HCT116 (cell line): ENCODE measurements at regions not wholly inside any gene's neighbourhood (a gene's known extent, or its start where the extent isn't known, plus 50 kb on each side); places are given as distances from the start of the nearest gene placed in this dataset.

ENCODE experiments used
- ATAC-seq: fragments of 200-7000 bp; cut with Tn5 transposase; 2 replicates; pipeline ENCODE4 v1.9.1; 2020; ENCODE audit warnings: mild to moderate bottlenecking, moderate library complexity
- BruUV-seq: library from RNA; stranded (reverse); fragments of 400-500 nt; replicated peaks from 2 replicates; lab custom pipeline; 2021; lab: Mats Ljungman, UMichigan
- CTCF ChIA-PET: fragments of 300-600 bp; sonication (Branson Sonifier 250); formaldehyde crosslinking; loops from one replicate; lab custom pipeline; 2021; ENCODE audit warnings: antibody characterized with exemption; lab: Charles Lee
- POLR2A ChIA-PET: fragments of 300-600, 350-600 bp; sonication (Branson Sonifier 250); formaldehyde crosslinking; loops from one replicate; lab custom pipeline; 2021; ENCODE audit warnings: antibody characterized with exemption; lab: Charles Lee
- RAD21 ChIA-PET, 2 experiments: fragments of 300-600 bp; sonication (Branson Sonifier 250); formaldehyde crosslinking; loops; one replicate each; lab custom pipeline; 2023; ENCODE audit warnings: low total read pairs in 2 of 2; ENCODE audit not compliant: uncharacterized antibody in 2 of 2, unreplicated experiment in 2 of 2, low non-redundant PET in 1 of 2; lab: Charles Lee
- DNase-seq: peaks from one replicate; pipeline ENCODE4 v3.0.0-alpha.2; 2010; ENCODE audit warnings: low read depth, low spot score
- H2AFZ ChIP-seq: fragments of 200-600 bp; shearing (Covaris generic), sonication (generic); 2 replicates; pipeline ENCODE4 v1.6.1; 2017; ENCODE audit warnings: low read depth, mixed run types, mixed read lengths, antibody characterized with exemption, low read length; ENCODE audit not compliant: poor library complexity, severe bottlenecking
- H3K27ac ChIP-seq: 2 replicates; pipeline ENCODE4 v1.5.1; 2012; ENCODE audit warnings: low read depth, low read length
- H3K27me3 ChIP-seq: fragments of 200-600 bp; sonication (generic); 2 replicates; pipeline ENCODE4 v1.6.1; 2016; ENCODE audit warnings: mixed run types, low read length, mixed read lengths; ENCODE audit not compliant: insufficient read depth
- H3K36me3 ChIP-seq, 2 experiments: fragments of 200-500 bp in 1 of 2; fragments of 200-600 bp in 1 of 2; sonication (Bioruptor generic) in 1 of 2; sonication (generic) in 1 of 2; 2 replicates each; pipeline versions ENCODE4 v1.5.1 to v1.6.1; 2014 to 2016; ENCODE audit warnings: low read length in 2 of 2, inconsistent platforms in 1 of 2, mixed read lengths in 1 of 2, mixed run types in 1 of 2; ENCODE audit not compliant: insufficient read depth in 2 of 2, control insufficient read depth in 1 of 2
- H3K4me1 ChIP-seq, 2 experiments: fragments of 200-600 bp in 1 of 2; sonication (generic) in 1 of 2; 2 replicates each; pipeline versions ENCODE4 v1.5.1 to v1.6.1; 2012 to 2017; ENCODE audit warnings: low read length in 2 of 2, inconsistent platforms in 1 of 2, mild to moderate bottlenecking in 1 of 2, mixed read lengths in 1 of 2, mixed run types in 1 of 2, moderate library complexity in 1 of 2; ENCODE audit not compliant: insufficient read depth in 2 of 2, control insufficient read depth in 1 of 2
- H3K4me2 ChIP-seq: fragments of 200-600 bp; sonication (generic); 2 replicates; pipeline ENCODE4 v1.6.1; 2017; ENCODE audit warnings: mixed run types, low read length, mixed read lengths
- H3K4me3 ChIP-seq, 2 experiments: fragments of 200-600 bp in 1 of 2; sonication (generic) in 1 of 2; replicated peaks in 1 of 2; 2 replicates each; pipeline ENCODE4 v1.5.1; 2011 to 2016; ENCODE audit warnings: low read length in 2 of 2, control low read depth in 1 of 2, low read depth in 1 of 2, mild to moderate bottlenecking in 1 of 2, mixed read lengths in 1 of 2, mixed run types in 1 of 2
- H3K79me2 ChIP-seq: fragments of 200-600 bp; sonication (generic); 2 replicates; pipeline ENCODE4 v1.6.1; 2017; ENCODE audit warnings: mild to moderate bottlenecking, mixed run types, low read length, moderate library complexity, mixed read lengths; ENCODE audit not compliant: insufficient read depth
- H3K9ac ChIP-seq: fragments of 200-600 bp; sonication (generic); 2 replicates; pipeline ENCODE4 v1.6.1; 2016; ENCODE audit warnings: low read length, mixed read lengths
- H3K9me2 ChIP-seq: fragments of 200-600 bp; sonication (generic), shearing (Covaris generic); 2 replicates; pipeline ENCODE4 v1.6.1; 2017; ENCODE audit warnings: mixed run types, mild to moderate bottlenecking, moderate library complexity; ENCODE audit not compliant: insufficient read depth
- H3K9me3 ChIP-seq, 2 experiments: fragments of 200-500 bp in 1 of 2; fragments of 200-600 bp in 1 of 2; sonication (Bioruptor generic) in 1 of 2; sonication (generic) in 1 of 2; 2 replicates each; pipeline ENCODE4 v1.6.1; 2014 to 2017; ENCODE audit warnings: low read length in 2 of 2, mixed read lengths in 2 of 2, inconsistent platforms in 1 of 2, low read depth in 1 of 2, mild to moderate bottlenecking in 1 of 2, mixed run types in 1 of 2, moderate library complexity in 1 of 2; ENCODE audit not compliant: control insufficient read depth in 1 of 2, insufficient read depth in 1 of 2
- H4K20me1 ChIP-seq: fragments of 200-600 bp; sonication (generic), shearing (Covaris generic); 2 replicates; pipeline ENCODE4 v1.6.1; 2017; ENCODE audit warnings: mixed run types, mild to moderate bottlenecking, moderate library complexity; ENCODE audit not compliant: insufficient read depth
- CBX3 ChIP-seq: IDR thresholded peaks from 2 replicates; pipeline ENCODE4 v1.6.1; 2012; ENCODE audit warnings: low read depth
- EGR1 ChIP-seq: IDR thresholded peaks from 2 replicates; pipeline ENCODE4 v1.6.1; 2012; ENCODE audit warnings: low read depth
- ELF1 ChIP-seq: IDR thresholded peaks from 2 replicates; pipeline ENCODE4 v1.6.1; 2012; ENCODE audit warnings: low read depth, borderline replicate concordance
- EZH2 ChIP-seq: fragments of 200-600 bp; sonication (generic); IDR thresholded peaks from 2 replicates; pipeline ENCODE4 v1.6.1; 2017; ENCODE audit warnings: antibody characterized with exemption, mixed run types
- EZH2phosphoT487 ChIP-seq: fragments of 200-600 bp; IDR thresholded peaks from 2 replicates; pipeline ENCODE4 v1.6.1; 2018; ENCODE audit warnings: antibody characterized with exemption, borderline replicate concordance
- FOSL1 ChIP-seq: IDR thresholded peaks from 2 replicates; pipeline ENCODE4 v1.6.1; 2012; ENCODE audit warnings: low read depth
- JUND ChIP-seq: IDR thresholded peaks from 2 replicates; pipeline ENCODE4 v1.6.1; 2012
- POLR2A ChIP-seq: IDR thresholded peaks from 2 replicates; pipeline ENCODE4 v1.7.0; 2011; ENCODE audit warnings: borderline replicate concordance; ENCODE audit not compliant: insufficient read depth, insufficient read length; ENCODE audit errors: extremely low read depth
- POLR2AphosphoS5 ChIP-seq: IDR thresholded peaks from 2 replicates; pipeline ENCODE4 v1.6.1; 2011; ENCODE audit warnings: mild to moderate bottlenecking, low read depth, low read length, moderate library complexity
- SIN3A ChIP-seq: IDR thresholded peaks from 2 replicates; pipeline ENCODE4 v1.6.1; 2012; ENCODE audit warnings: low read depth
- SP1 ChIP-seq: IDR thresholded peaks from 2 replicates; pipeline ENCODE4 v1.6.1; 2012; ENCODE audit warnings: low read depth
- SRF ChIP-seq: IDR thresholded peaks from 2 replicates; pipeline ENCODE4 v1.6.1; 2012; ENCODE audit warnings: low read depth
- TCF7L2 ChIP-seq: IDR thresholded peaks from 2 replicates; pipeline ENCODE4 v1.7.0; 2011; ENCODE audit warnings: borderline replicate concordance, inconsistent platforms; ENCODE audit not compliant: insufficient read depth, insufficient read length; ENCODE audit errors: extremely low read depth
- YY1 ChIP-seq: IDR thresholded peaks from 2 replicates; pipeline ENCODE4 v1.6.1; 2011; ENCODE audit warnings: low read length, low read depth, moderate library complexity, mild to moderate bottlenecking; ENCODE audit not compliant: insufficient replicate concordance; ENCODE audit errors: extremely low read depth
- ZFX ChIP-seq: fragments of 450-650 bp; IDR thresholded peaks from 2 replicates; pipeline ENCODE4 v1.6.1; 2017
- ZNF274 ChIP-seq: fragments of 200-500 bp; sonication (Bioruptor generic); IDR thresholded peaks from 2 replicates; pipeline ENCODE4 v1.6.1; 2014; ENCODE audit warnings: mild to moderate bottlenecking, low read depth, low read length, inconsistent platforms
- intact Hi-C: fragments of 100-400 bp; cut with micrococcal nuclease; formaldehyde crosslinking; loops from 2 replicates; pipeline ENCODE4 v1.10.0; 2022
- TF ChIP-seq, protein P1 (sequence below): IDR thresholded peaks from 2 replicates; pipeline ENCODE4 v1.6.1; 2012
- TF ChIP-seq, protein P2 (sequence below): IDR thresholded peaks from 2 replicates; pipeline ENCODE4 v1.6.1; 2012
- TF ChIP-seq, protein P3 (sequence below): IDR thresholded peaks from 2 replicates; pipeline ENCODE4 v1.6.1; 2012; ENCODE audit warnings: low read depth
- TF ChIP-seq, protein P4 (sequence below): IDR thresholded peaks from 2 replicates; pipeline ENCODE4 v1.6.1; 2011; ENCODE audit warnings: mild to moderate bottlenecking, low read length, moderate library complexity; ENCODE audit not compliant: insufficient replicate concordance; ENCODE audit errors: extremely low read depth

DNA sequence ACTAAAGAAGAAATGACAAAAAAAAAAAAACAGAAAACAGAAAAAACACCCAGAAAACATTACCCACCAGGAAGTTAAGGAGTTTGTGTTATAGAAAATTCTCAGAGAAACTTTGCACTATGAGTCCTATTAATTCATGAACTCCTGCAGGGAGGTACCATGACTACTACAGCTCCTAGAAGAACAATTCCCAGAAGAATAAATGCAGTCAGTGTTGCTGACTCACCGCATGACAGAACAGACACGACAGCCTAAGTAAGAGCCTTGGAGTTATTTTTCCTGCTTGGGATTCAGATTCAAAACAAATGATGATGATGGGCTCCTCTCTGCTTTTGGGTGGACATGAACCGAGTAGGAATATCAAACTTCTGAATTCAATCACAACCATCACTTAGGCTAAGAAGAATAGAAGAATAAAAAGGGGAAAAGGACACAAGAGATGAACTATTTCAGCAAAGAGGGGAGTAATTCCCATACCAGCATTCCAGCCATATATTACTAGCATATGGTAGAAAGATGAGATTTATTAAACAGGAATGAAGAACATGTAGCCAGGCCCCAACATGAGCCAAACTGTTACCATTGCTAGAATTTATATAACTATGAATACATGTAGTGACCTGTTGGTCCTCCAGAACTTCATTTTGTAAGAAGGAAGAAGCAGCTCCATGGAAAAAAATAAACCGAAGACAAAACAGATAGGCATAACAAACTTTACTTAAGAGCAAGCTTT, 209.6 kb upstream of the PDE4D start:
- Histone ChIP-seq H2AFZ (no peak overlapping the region), H3K9me3 (no peaks in the 10 kb centered on the region), H3K27me3 (no peaks in the 10 kb centered on the region), H3K4me1 (no peaks in the 10 kb centered on the region), H3K79me2 (no peaks in the 10 kb centered on the region), H3K9ac (no peak overlapping the region), H3K4me2 (no peak overlapping the region), H3K36me3 (no peaks in the 10 kb centered on the region), H4K20me1 (no peaks in the 10 kb centered on the region), H3K4me3 (no peak overlapping the region), H3K27ac (no peak overlapping the region), H3K9me2 (no peaks in the 10 kb centered on the region)
- intact Hi-C loops, result no loop called here
- ChIA-PET RAD21 (no interaction called here), POLR2A (no interaction called here), CTCF (no interaction called here)
- DNase-seq (no peak), ATAC-seq (no peak)
- TF ChIP-seq, protein P1, sequence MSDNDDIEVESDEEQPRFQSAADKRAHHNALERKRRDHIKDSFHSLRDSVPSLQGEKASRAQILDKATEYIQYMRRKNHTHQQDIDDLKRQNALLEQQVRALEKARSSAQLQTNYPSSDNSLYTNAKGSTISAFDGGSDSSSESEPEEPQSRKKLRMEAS, result no peak
- no peak for TF ChIP-seq EZH2
- TF ChIP-seq YY1, result no peak
- TF ChIP-seq, protein P2, sequence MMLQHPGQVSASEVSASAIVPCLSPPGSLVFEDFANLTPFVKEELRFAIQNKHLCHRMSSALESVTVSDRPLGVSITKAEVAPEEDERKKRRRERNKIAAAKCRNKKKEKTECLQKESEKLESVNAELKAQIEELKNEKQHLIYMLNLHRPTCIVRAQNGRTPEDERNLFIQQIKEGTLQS, result no peak
- no peak for TF ChIP-seq CBX3
- no peak for TF ChIP-seq FOSL1
- TF ChIP-seq EGR1, result no peak
- TF ChIP-seq, protein P3, sequence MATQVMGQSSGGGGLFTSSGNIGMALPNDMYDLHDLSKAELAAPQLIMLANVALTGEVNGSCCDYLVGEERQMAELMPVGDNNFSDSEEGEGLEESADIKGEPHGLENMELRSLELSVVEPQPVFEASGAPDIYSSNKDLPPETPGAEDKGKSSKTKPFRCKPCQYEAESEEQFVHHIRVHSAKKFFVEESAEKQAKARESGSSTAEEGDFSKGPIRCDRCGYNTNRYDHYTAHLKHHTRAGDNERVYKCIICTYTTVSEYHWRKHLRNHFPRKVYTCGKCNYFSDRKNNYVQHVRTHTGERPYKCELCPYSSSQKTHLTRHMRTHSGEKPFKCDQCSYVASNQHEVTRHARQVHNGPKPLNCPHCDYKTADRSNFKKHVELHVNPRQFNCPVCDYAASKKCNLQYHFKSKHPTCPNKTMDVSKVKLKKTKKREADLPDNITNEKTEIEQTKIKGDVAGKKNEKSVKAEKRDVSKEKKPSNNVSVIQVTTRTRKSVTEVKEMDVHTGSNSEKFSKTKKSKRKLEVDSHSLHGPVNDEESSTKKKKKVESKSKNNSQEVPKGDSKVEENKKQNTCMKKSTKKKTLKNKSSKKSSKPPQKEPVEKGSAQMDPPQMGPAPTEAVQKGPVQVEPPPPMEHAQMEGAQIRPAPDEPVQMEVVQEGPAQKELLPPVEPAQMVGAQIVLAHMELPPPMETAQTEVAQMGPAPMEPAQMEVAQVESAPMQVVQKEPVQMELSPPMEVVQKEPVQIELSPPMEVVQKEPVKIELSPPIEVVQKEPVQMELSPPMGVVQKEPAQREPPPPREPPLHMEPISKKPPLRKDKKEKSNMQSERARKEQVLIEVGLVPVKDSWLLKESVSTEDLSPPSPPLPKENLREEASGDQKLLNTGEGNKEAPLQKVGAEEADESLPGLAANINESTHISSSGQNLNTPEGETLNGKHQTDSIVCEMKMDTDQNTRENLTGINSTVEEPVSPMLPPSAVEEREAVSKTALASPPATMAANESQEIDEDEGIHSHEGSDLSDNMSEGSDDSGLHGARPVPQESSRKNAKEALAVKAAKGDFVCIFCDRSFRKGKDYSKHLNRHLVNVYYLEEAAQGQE, result no peak
- no peak for TF ChIP-seq SP1
- no peak for TF ChIP-seq SIN3A
- no peak for TF ChIP-seq ELF1
- TF ChIP-seq POLR2AphosphoS5, result no peak
- no peak for TF ChIP-seq TCF7L2
- no peak for TF ChIP-seq JUND
- TF ChIP-seq POLR2A, result no peak
- TF ChIP-seq ZNF274, result no peak
- no peak for TF ChIP-seq SRF
- TF ChIP-seq, protein P4, sequence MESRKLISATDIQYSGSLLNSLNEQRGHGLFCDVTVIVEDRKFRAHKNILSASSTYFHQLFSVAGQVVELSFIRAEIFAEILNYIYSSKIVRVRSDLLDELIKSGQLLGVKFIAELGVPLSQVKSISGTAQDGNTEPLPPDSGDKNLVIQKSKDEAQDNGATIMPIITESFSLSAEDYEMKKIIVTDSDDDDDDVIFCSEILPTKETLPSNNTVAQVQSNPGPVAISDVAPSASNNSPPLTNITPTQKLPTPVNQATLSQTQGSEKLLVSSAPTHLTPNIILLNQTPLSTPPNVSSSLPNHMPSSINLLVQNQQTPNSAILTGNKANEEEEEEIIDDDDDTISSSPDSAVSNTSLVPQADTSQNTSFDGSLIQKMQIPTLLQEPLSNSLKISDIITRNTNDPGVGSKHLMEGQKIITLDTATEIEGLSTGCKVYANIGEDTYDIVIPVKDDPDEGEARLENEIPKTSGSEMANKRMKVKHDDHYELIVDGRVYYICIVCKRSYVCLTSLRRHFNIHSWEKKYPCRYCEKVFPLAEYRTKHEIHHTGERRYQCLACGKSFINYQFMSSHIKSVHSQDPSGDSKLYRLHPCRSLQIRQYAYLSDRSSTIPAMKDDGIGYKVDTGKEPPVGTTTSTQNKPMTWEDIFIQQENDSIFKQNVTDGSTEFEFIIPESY, result no peak
- TF ChIP-seq EZH2phosphoT487, result no peak
- TF ChIP-seq ZFX, result no peak
- no TSS peak for BruUV-seq
